HEK293T (cell line): ENCODE measurements at regions not wholly inside any gene's neighbourhood (a gene's known extent, or its start where the extent isn't known, plus 50 kb on each side); places are given as distances from the start of the nearest gene placed in this dataset.
"Not testable (repeated sequence)": the region's sequence is repeated elsewhere in the genome, so short reads cannot be mapped to it uniquely, and the experiment has no call there.

Experiments
- ARNT ChIP-seq: fragments of 450-650 bp; IDR thresholded peaks from 2 replicates; pipeline ENCODE4 v1.6.1; 2017; ENCODE audit warnings: mild to moderate bottlenecking
- ELF4 ChIP-seq: fragments of 450-650 bp; IDR thresholded peaks from 2 replicates; pipeline ENCODE4 v1.6.1; 2017; ENCODE audit warnings: antibody characterized with exemption
- FOXA1 ChIP-seq: fragments of 450-650 bp; IDR thresholded peaks from 2 replicates; pipeline ENCODE4 v1.6.1; 2016; ENCODE audit warnings: mild to moderate bottlenecking
- FOXK2 ChIP-seq: fragments of 450-650 bp; IDR thresholded peaks from 2 replicates; pipeline ENCODE4 v1.6.1; 2016; ENCODE audit warnings: mild to moderate bottlenecking
- FOXM1 ChIP-seq: fragments of 450-650 bp; IDR thresholded peaks from 2 replicates; pipeline ENCODE4 v1.6.1; 2017; ENCODE audit warnings: mild to moderate bottlenecking, borderline replicate concordance
- HDGF ChIP-seq: fragments of 450-650 bp; IDR thresholded peaks from 2 replicates; pipeline ENCODE4 v1.6.1; 2017; ENCODE audit warnings: antibody characterized with exemption, borderline replicate concordance
- L3MBTL2 ChIP-seq: fragments of 450-650 bp; conservative IDR thresholded peaks from 2 replicates; pipeline ENCODE4 v1.6.1; 2016; ENCODE audit warnings: mild to moderate bottlenecking
- LEF1 ChIP-seq: fragments of 450-650 bp; IDR thresholded peaks from 2 replicates; pipeline ENCODE4 v1.6.1; 2017; ENCODE audit warnings: mild to moderate bottlenecking, borderline replicate concordance
- NFRKB ChIP-seq: fragments of 450-650 bp; IDR thresholded peaks from 2 replicates; pipeline ENCODE4 v1.6.1; 2016; ENCODE audit warnings: mild to moderate bottlenecking, moderate library complexity
- SP1 ChIP-seq: fragments of 450-650 bp; IDR thresholded peaks from 2 replicates; pipeline ENCODE4 v1.6.1; 2017
- TARDBP ChIP-seq: fragments of 450-650 bp; IDR thresholded peaks from 2 replicates; pipeline ENCODE4 v1.6.1; 2016
- ZNF384 ChIP-seq: fragments of 450-650 bp; IDR thresholded peaks from 2 replicates; pipeline ENCODE4 v1.6.1; 2016

DNA sequence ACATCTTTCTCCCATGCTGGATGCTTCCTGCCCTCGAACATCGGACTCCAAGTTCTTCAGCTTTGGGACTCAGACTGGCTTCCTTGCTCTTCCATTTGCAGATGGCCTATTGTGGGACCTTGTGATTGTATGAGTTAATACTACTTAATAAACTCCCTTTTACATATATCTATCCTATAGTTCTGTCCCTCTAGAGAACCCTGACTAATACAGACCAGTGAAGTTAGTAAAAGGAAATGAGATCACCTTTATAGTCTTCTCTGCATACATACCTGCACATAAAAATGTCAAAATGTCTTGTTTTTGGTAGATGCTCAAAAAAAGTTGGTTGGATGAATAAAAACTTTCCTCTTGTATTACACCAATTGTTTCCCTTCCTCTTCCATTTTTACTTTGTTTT, 73.9 kb upstream of the SOX21 start:
- not testable (repeated sequence) for TF ChIP-seq FOXA1, FOXM1, ARNT, TARDBP, SP1, HDGF, LEF1, ELF4, ZNF384, L3MBTL2, NFRKB, FOXK2
